ENCODE measurements at regions not wholly inside any gene's neighbourhood (a gene's known extent, or its start where the extent isn't known, plus 50 kb on each side); places are given as distances from the start of the nearest gene placed in this dataset.

DNA sequence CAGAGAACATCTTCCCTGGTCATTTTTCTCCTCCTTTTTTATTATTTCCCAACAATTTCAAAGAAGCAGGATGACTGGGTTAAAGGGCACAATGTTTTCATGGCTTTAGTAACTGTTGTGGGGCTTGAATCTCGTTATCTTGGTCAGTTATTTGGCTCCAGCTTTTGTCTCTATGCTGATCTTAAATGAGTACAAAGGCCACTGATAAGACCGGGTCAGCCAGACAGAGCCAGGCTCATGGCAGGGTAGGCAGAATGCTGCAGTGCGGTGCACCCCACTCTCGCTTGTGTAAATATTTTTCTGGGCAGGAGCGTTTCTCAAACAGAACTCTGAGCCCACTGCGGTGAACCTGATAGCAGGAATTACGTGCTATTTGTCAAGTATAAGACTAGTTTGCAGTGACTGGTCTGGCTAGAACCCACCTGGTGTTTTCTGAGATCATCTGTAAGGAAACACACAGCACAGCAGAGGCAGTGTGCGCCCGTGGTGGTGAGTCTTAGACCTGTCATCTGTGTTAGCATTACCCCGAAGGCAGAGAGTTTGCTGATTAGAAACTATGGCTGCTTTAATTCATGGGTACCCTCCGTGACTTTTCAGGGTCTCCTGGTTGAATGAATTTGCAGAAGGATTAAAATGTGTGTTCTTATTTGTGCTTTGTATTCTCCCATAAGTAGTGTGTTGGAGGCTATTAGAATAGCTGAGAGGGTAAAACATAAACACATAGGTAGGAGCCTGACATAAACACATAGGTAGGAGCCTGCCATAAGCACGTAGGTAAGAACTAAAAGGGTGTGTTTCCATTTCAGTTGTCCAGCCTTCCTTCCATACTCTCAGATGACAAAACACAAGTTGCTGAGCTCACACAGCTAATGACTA is 158.6 kb upstream of the DMRT1 start (continued):
- TF ChIP-seq, protein P1, sequence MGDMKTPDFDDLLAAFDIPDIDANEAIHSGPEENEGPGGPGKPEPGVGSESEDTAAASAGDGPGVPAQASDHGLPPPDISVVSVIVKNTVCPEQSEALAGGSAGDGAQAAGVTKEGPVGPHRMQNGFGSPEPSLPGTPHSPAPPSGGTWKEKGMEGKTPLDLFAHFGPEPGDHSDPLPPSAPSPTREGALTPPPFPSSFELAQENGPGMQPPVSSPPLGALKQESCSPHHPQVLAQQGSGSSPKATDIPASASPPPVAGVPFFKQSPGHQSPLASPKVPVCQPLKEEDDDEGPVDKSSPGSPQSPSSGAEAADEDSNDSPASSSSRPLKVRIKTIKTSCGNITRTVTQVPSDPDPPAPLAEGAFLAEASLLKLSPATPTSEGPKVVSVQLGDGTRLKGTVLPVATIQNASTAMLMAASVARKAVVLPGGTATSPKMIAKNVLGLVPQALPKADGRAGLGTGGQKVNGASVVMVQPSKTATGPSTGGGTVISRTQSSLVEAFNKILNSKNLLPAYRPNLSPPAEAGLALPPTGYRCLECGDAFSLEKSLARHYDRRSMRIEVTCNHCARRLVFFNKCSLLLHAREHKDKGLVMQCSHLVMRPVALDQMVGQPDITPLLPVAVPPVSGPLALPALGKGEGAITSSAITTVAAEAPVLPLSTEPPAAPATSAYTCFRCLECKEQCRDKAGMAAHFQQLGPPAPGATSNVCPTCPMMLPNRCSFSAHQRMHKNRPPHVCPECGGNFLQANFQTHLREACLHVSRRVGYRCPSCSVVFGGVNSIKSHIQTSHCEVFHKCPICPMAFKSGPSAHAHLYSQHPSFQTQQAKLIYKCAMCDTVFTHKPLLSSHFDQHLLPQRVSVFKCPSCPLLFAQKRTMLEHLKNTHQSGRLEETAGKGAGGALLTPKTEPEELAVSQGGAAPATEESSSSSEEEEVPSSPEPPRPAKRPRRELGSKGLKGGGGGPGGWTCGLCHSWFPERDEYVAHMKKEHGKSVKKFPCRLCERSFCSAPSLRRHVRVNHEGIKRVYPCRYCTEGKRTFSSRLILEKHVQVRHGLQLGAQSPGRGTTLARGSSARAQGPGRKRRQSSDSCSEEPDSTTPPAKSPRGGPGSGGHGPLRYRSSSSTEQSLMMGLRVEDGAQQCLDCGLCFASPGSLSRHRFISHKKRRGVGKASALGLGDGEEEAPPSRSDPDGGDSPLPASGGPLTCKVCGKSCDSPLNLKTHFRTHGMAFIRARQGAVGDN (CRISPR knock-in tag; IDR thresholded peaks at IDR 0.05) = peak; percentile 56; the same call in 1 of the 2 replicates
- TF ChIP-seq ZNF766 (CRISPR knock-in tag; IDR thresholded peaks at IDR 0.05; ENCODE audit: borderline replicate concordance) (no peak), ZNF790 (CRISPR knock-in tag; IDR thresholded peaks at IDR 0.05; ENCODE audit: borderline replicate concordance) (no peak), EZH2 (conservative IDR thresholded peaks at IDR 0.05; ENCODE audit: low read depth, low read length) (no peak), REL (CRISPR knock-in tag; conservative IDR thresholded peaks at IDR 0.05) (no peak), SP5 (CRISPR knock-in tag; IDR thresholded peaks at IDR 0.05; ENCODE audit: borderline replicate concordance, low read depth) (peak; percentile 72), ZNF235 (CRISPR knock-in tag; IDR thresholded peaks at IDR 0.05; ENCODE audit: borderline replicate concordance) (peak; percentile 63; the same call in 1 of the 2 replicates), BCL6 (CRISPR knock-in tag; IDR thresholded peaks at IDR 0.05) (peak; percentile 92), MED1 (CRISPR knock-in tag; IDR thresholded peaks at IDR 0.05) (peak; percentile 100), GTF3A (CRISPR knock-in tag; conservative IDR thresholded peaks at IDR 0.05) (no peak), KDM2A (CRISPR knock-in tag; IDR thresholded peaks at IDR 0.05; ENCODE audit: borderline replicate concordance, low read depth) (peak; percentile 78; the same call in 1 of the 2 replicates), TP53 (CRISPR knock-in tag; conservative IDR thresholded peaks at IDR 0.05) (peak; percentile 61; the same call in 1 of the 2 replicates), GFI1 (CRISPR knock-in tag; IDR thresholded peaks at IDR 0.05; ENCODE audit: borderline replicate concordance) (peak; percentile 73), EP300 (IDR thresholded peaks at IDR 0.05; ENCODE audit: low read depth in 2 of 2, low read length in 2 of 2) (peak; percentile 88 to 99; a peak in 3 of 4 replicates), EP300 (CRISPR knock-in tag; IDR thresholded peaks at IDR 0.05; ENCODE audit: borderline replicate concordance) (peak; percentile 98), RFXAP (CRISPR knock-in tag; IDR thresholded peaks at IDR 0.05; ENCODE audit: borderline replicate concordance) (peak; percentile 64; the same call in 1 of the 2 replicates), ELF4 (CRISPR knock-in tag; IDR thresholded peaks at IDR 0.05; ENCODE audit: borderline replicate concordance) (no peak), ADNP (CRISPR knock-in tag; IDR thresholded peaks at IDR 0.05) (no peak), ZNF713 (CRISPR knock-in tag; IDR thresholded peaks at IDR 0.05) (no peak), HHEX (CRISPR knock-in tag; IDR thresholded peaks at IDR 0.05) (peak; percentile 64; the same call in 1 of the 2 replicates), ZNF329 (CRISPR knock-in tag; IDR thresholded peaks at IDR 0.05; ENCODE audit: low read depth) (no peak), MIER2 (CRISPR knock-in tag; IDR thresholded peaks at IDR 0.05) (peak; percentile 77)
- TF ChIP-seq, protein P2, sequence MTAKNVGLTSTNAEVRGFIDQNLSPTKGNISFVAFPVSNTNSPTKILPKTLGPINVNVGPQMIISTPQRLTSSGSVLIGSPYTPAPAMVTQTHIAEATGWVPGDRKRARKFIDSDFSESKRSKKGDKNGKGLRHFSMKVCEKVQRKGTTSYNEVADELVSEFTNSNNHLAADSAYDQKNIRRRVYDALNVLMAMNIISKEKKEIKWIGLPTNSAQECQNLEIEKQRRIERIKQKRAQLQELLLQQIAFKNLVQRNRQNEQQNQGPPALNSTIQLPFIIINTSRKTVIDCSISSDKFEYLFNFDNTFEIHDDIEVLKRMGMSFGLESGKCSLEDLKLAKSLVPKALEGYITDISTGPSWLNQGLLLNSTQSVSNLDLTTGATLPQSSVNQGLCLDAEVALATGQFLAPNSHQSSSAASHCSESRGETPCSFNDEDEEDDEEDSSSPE (CRISPR knock-in tag; IDR thresholded peaks at IDR 0.05) = peak; percentile 39; the same call in 1 of the 2 replicates
- TF ChIP-seq, protein P3, sequence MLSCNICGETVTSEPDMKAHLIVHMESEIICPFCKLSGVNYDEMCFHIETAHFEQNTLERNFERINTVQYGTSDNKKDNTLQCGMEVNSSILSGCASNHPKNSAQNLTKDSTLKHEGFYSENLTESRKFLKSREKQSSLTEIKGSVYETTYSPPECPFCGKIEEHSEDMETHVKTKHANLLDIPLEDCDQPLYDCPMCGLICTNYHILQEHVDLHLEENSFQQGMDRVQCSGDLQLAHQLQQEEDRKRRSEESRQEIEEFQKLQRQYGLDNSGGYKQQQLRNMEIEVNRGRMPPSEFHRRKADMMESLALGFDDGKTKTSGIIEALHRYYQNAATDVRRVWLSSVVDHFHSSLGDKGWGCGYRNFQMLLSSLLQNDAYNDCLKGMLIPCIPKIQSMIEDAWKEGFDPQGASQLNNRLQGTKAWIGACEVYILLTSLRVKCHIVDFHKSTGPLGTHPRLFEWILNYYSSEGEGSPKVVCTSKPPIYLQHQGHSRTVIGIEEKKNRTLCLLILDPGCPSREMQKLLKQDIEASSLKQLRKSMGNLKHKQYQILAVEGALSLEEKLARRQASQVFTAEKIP (CRISPR knock-in tag; IDR thresholded peaks at IDR 0.05; ENCODE audit: borderline replicate concordance) = no peak

All from HepG2 (cell line).